ENCODE measurements at regions not wholly inside any gene's neighbourhood (a gene's known extent, or its start where the extent isn't known, plus 50 kb on each side); places are given as distances from the start of the nearest gene placed in this dataset.

GRCh38 chr9:95749493-95749892, 126.0 kb upstream of the ERCC6L2 start:
- dilution Hi-C loops (cut with HindIII; ENCODE audit: low sequenced_read_pairs, unreplicated experiment) = no loop called here
- H3K79me1 ChIP-seq (ENCODE audit: low read depth in 1 of 2, low read length in 2 of 2) = no peaks in the 10 kb centered on the region
- DNase-seq = no peak

More at GRCh38 chr9:95749493-95749892, 126.0 kb upstream of the ERCC6L2 start:
- Histone ChIP-seq H4K8ac (ENCODE audit: low read depth in 2 of 2, low read length in 2 of 2) (no peak overlapping the region), H3K9me3 (ENCODE audit: control insufficient read depth, insufficient read depth, low read length) (no peaks in the 10 kb centered on the region), H3K4me3 (ENCODE audit: insufficient read depth, low read depth, low read length) (no peak overlapping the region), H2BK20ac (ENCODE audit: low read depth, low read length) (no peak overlapping the region), H2AK9ac (replicated peaks; ENCODE audit: low read depth, low read length, poor library complexity) (no peak overlapping the region), H3K9ac (ENCODE audit: low read depth, low read length) (no peak overlapping the region), H2BK120ac (ENCODE audit: low read depth, low read length) (no peak overlapping the region), H3K4me1 (ENCODE audit: control insufficient read depth, insufficient read depth, low read length) (peaks cover 4% of the 10 kb centered on the region; the same call in 1 of the 2 replicates), H4K20me1 (ENCODE audit: insufficient read depth, low read length) (no peaks in the 10 kb centered on the region), H4K5ac (ENCODE audit: low read depth, low read length) (no peak overlapping the region), H2AK5ac (ENCODE audit: low read depth, low read length) (no peak overlapping the region), H4K91ac (ENCODE audit: insufficient read depth, low read depth, low read length) (no peak overlapping the region), H2BK15ac (ENCODE audit: low read depth, low read length) (no peak overlapping the region), H3K14ac (replicated peaks; ENCODE audit: low read depth, low read length) (no peak overlapping the region), H3K9me1 (ENCODE audit: insufficient read depth, low read length) (no peaks in the 10 kb centered on the region), H3K36me3 (ENCODE audit: control insufficient read depth, insufficient read depth, low read length) (no peaks in the 10 kb centered on the region), H3K18ac (ENCODE audit: low read depth, low read length) (no peak overlapping the region), H3K27me3 (ENCODE audit: control insufficient read depth, insufficient read depth, low read length) (no peaks in the 10 kb centered on the region; the same call in none of the 2 replicates), H3K4me2 (ENCODE audit: low read depth, low read length) (no peak overlapping the region), H2AFZ (replicated peaks; ENCODE audit: low read length, poor library complexity) (no peak overlapping the region), H3K4ac (ENCODE audit: low read depth, low read length) (no peak overlapping the region), H3K27ac (ENCODE audit: insufficient read depth, low read length) (no peak overlapping the region), H2BK5ac (ENCODE audit: low read depth, low read length, poor library complexity, severe bottlenecking) (no peak overlapping the region), H3K23ac (ENCODE audit: low read depth, low read length) (no peak overlapping the region), H3K56ac (ENCODE audit: extremely low read depth, insufficient read depth, low read length) (no peak overlapping the region)
- WGBS, 2 experiments (ENCODE audit: extremely low coverage in 2 of 2, insufficient read length in 1 of 2) = 92% methylated on average over 2 of the region's 9 CpGs; no CpG with 5 or more reads in 1 of the 2 experiments
- ATAC-seq (ENCODE audit: low read depth) = no peak
- in situ Hi-C loops (cut with MboI; ENCODE audit: low sequenced_read_pairs) = loop anchor here (25.0 kb wide), 1 partner anchor 463 kb away; no protein-coding TSS in a partner anchor
- ChIA-PET CTCF (no interaction called here), POLR2A (ENCODE audit: unreplicated experiment) (no interaction called here)
- no TSS peak for BruUV-seq (replicated peaks)
- TF ChIP-seq POLR2A (IDR thresholded peaks at IDR 0.05; ENCODE audit: low read depth, low read length) = no peak
- TF ChIP-seq SMC3 (IDR thresholded peaks at IDR 0.05; ENCODE audit: low read depth, low read length) = no peak
- no peak for TF ChIP-seq RCOR1 (IDR thresholded peaks at IDR 0.05; ENCODE audit: insufficient replicate concordance, low read length)
- no peak for TF ChIP-seq MAZ (IDR thresholded peaks at IDR 0.05; ENCODE audit: borderline replicate concordance, low read depth, low read length)
- TF ChIP-seq ELK1 (IDR thresholded peaks at IDR 0.05; ENCODE audit: borderline replicate concordance, low read depth, low read length) = no peak
- TF ChIP-seq FOS (IDR thresholded peaks at IDR 0.05; ENCODE audit: low read depth, low read length) = no peak
- TF ChIP-seq MAFK (IDR thresholded peaks at IDR 0.05; ENCODE audit: low read depth, low read length) = no peak
- TF ChIP-seq MXI1 (IDR thresholded peaks at IDR 0.05; ENCODE audit: borderline replicate concordance, low read depth, low read length) = no peak
- no peak for TF ChIP-seq CEBPB (IDR thresholded peaks at IDR 0.05; ENCODE audit: low read depth, low read length)
- TF ChIP-seq RAD21 (IDR thresholded peaks at IDR 0.05; ENCODE audit: low read length) = no peak
- intact Hi-C loops (cut with micrococcal nuclease) = no loop called here
